ENCODE measurements at regions not wholly inside any gene's neighbourhood (a gene's known extent, or its start where the extent isn't known, plus 50 kb on each side); places are given as distances from the start of the nearest gene placed in this dataset.

- TF ChIP-seq EZH2 (IDR thresholded peaks at IDR 0.05; ENCODE audit: insufficient read depth, low read length), result no peak
- no peak for TF ChIP-seq CTCF (IDR thresholded peaks at IDR 0.05; ENCODE audit: insufficient read depth, low read depth, low read length)
Observed at GRCh38 chr6:140661691-140662090, 1287.2 kb upstream of the CITED2 start.
